DND-41 (cell line): ENCODE measurements at regions not wholly inside any gene's neighbourhood (a gene's known extent, or its start where the extent isn't known, plus 50 kb on each side); places are given as distances from the start of the nearest gene placed in this dataset.

Experiments used
- ATAC-seq: fragments of 200-7000 bp; cut with Tn5 transposase; 3 replicates; pipeline ENCODE4 v1.9.1; 2021; ENCODE audit warnings: low read depth; ENCODE audit not compliant: insufficient read depth
- DNase-seq: peaks from one replicate; pipeline ENCODE4 v3.0.0-alpha.2; 2020
- H2AFZ ChIP-seq: 2 replicates; pipeline ENCODE4 v1.6.0; 2012; ENCODE audit warnings: low read depth, low read length
- H3K27ac ChIP-seq: 2 replicates; pipeline ENCODE4 v1.5.1; 2012; ENCODE audit warnings: low read length, inconsistent platforms
- H3K27me3 ChIP-seq: fragments of 200-600 bp; sonication (generic); 2 replicates; pipeline ENCODE4 v1.6.0; 2012; ENCODE audit warnings: low read length, mild to moderate bottlenecking, inconsistent platforms; ENCODE audit not compliant: insufficient read depth, poor library complexity
- H3K36me3 ChIP-seq: 2 replicates; pipeline ENCODE4 v1.5.1; 2012; ENCODE audit warnings: low read length, inconsistent platforms; ENCODE audit not compliant: insufficient read depth
- H3K4me1 ChIP-seq: 2 replicates; pipeline ENCODE4 v1.5.1; 2012; ENCODE audit warnings: mild to moderate bottlenecking, low read length; ENCODE audit not compliant: insufficient read depth
- H3K4me2 ChIP-seq: 2 replicates; pipeline ENCODE4 v1.6.0; 2012; ENCODE audit warnings: mild to moderate bottlenecking, moderate library complexity, low read length, inconsistent platforms; ENCODE audit not compliant: insufficient read depth
- H3K4me3 ChIP-seq, 2 experiments: fragments of 200-600 bp in 1 of 2; shearing (Covaris generic) in 1 of 2; 2 replicates each; pipeline ENCODE4 v1.5.1; 2012 to 2016; ENCODE audit warnings: inconsistent platforms in 2 of 2, low read length in 2 of 2, mild to moderate bottlenecking in 2 of 2, low read depth in 1 of 2, moderate library complexity in 1 of 2
- H3K79me2 ChIP-seq: 2 replicates; pipeline ENCODE4 v1.6.0; 2012; ENCODE audit warnings: low read length, inconsistent platforms; ENCODE audit not compliant: insufficient read depth
- H3K9ac ChIP-seq: 2 replicates; pipeline ENCODE4 v1.6.0; 2012; ENCODE audit warnings: low read depth, mild to moderate bottlenecking, inconsistent platforms, low read length, moderate library complexity
- H3K9me3 ChIP-seq: 2 replicates; pipeline ENCODE4 v1.5.1; 2012; ENCODE audit warnings: low read length, moderate library complexity, mild to moderate bottlenecking, inconsistent platforms; ENCODE audit not compliant: insufficient read depth, severe bottlenecking
- H4K20me1 ChIP-seq: 2 replicates; pipeline ENCODE4 v1.6.0; 2012; ENCODE audit warnings: low read length; ENCODE audit not compliant: insufficient read depth
- CTCF ChIP-seq: IDR thresholded peaks from 2 replicates; pipeline ENCODE4 v1.5.1; 2012; ENCODE audit warnings: borderline replicate concordance, low read length, moderate library complexity, mild to moderate bottlenecking; ENCODE audit not compliant: poor library complexity, severe bottlenecking; ENCODE audit errors: extremely low read depth
- EZH2 ChIP-seq: IDR thresholded peaks from 3 replicates; pipeline ENCODE4 v1.6.1; 2012; ENCODE audit warnings: borderline replicate concordance, low read depth, mild to moderate bottlenecking, moderate library complexity, low read length, inconsistent platforms; ENCODE audit not compliant: severe bottlenecking

GRCh38 chr10:29140991-29141390, 147.9 kb upstream of the LYZL1 start:
- H2AFZ ChIP-seq: no peak overlapping the region
- H3K36me3 ChIP-seq: no peaks in the 10 kb centered on the region
- H3K79me2 ChIP-seq: no peaks in the 10 kb centered on the region
- no peaks in the 10 kb centered on the region for H4K20me1 ChIP-seq
- H3K4me1 ChIP-seq: no peaks in the 10 kb centered on the region
- DNase-seq (no peak), ATAC-seq (no peak)
- no peak overlapping the region for H3K27ac ChIP-seq
- H3K4me2 ChIP-seq: no peak overlapping the region
- peaks cover 14% of the 10 kb centered on the region for H3K27me3 ChIP-seq
- TF ChIP-seq CTCF: no peak
- no peak for TF ChIP-seq EZH2
- no peaks in the 10 kb centered on the region for H3K9me3 ChIP-seq
- H3K9ac ChIP-seq: no peak overlapping the region
- no peak overlapping the region for H3K4me3 ChIP-seq

DNA sequence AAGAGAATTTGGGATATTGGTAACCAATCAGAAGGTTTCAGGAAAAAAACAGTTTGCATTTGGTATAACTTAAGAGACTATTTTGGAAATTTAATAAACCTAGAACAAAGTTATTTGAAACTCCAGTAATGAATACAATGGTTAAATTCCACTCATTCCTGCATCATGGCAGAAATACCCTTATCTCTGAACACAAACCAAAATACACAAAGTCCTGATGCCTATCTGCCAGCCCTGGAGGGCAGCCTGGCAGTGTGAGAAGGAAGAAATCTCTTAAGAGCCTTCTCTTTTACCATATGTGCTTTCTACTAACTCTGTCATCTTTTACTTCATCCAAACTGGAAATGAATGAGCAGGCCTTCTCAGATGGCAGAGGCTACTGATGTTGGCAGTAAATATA, 147.1 kb upstream of the LYZL1 start:
- Histone ChIP-seq H3K27me3 (peaks cover 11% of the 10 kb centered on the region), H3K79me2 (no peaks in the 10 kb centered on the region), H3K9me3 (no peaks in the 10 kb centered on the region), H3K36me3 (no peaks in the 10 kb centered on the region), H3K27ac (no peak overlapping the region), H3K4me3 (no peak overlapping the region), H2AFZ (no peak overlapping the region), H4K20me1 (no peaks in the 10 kb centered on the region), H3K4me1 (no peaks in the 10 kb centered on the region), H3K9ac (no peak overlapping the region), H3K4me2 (no peak overlapping the region)
- no peak for DNase-seq
- TF ChIP-seq CTCF (no peak), EZH2 (no peak)
- no peak for ATAC-seq

- DNase-seq: no peak
- H3K9ac ChIP-seq: no peak overlapping the region
- no peaks in the 10 kb centered on the region for H3K36me3 ChIP-seq
- ATAC-seq: no peak
- H4K20me1 ChIP-seq: no peaks in the 10 kb centered on the region
- no peak for TF ChIP-seq EZH2
- no peak overlapping the region for H2AFZ ChIP-seq
- H3K79me2 ChIP-seq: no peaks in the 10 kb centered on the region
- H3K4me1 ChIP-seq: no peaks in the 10 kb centered on the region
- H3K4me3 ChIP-seq: no peak overlapping the region
- H3K27me3 ChIP-seq: peaks cover 10% of the 10 kb centered on the region
- H3K4me2 ChIP-seq: no peak overlapping the region
- H3K9me3 ChIP-seq: no peaks in the 10 kb centered on the region
- no peak overlapping the region for H3K27ac ChIP-seq
Measured at GRCh38 chr10:29142516-29143314, 146.2 kb upstream of the LYZL1 start.

GRCh38 chr10:29144126-29144525, 144.7 kb upstream of the LYZL1 start:
- no peaks in the 10 kb centered on the region for H3K4me1 ChIP-seq
- no peaks in the 10 kb centered on the region for H3K79me2 ChIP-seq
- ATAC-seq (no peak), DNase-seq (no peak)
- no peak overlapping the region for H3K4me3 ChIP-seq
- H3K9me3 ChIP-seq: no peaks in the 10 kb centered on the region
- H3K36me3 ChIP-seq: no peaks in the 10 kb centered on the region
- no peak overlapping the region for H3K27ac ChIP-seq
- H3K9ac ChIP-seq: no peak overlapping the region
- TF ChIP-seq CTCF (no peak), EZH2 (no peak)
- peaks cover 10% of the 10 kb centered on the region for H3K27me3 ChIP-seq
- H4K20me1 ChIP-seq: no peaks in the 10 kb centered on the region
- no peak overlapping the region for H2AFZ ChIP-seq
- H3K4me2 ChIP-seq: no peak overlapping the region
